ENCODE measurements at regions not wholly inside any gene's neighbourhood (a gene's known extent, or its start where the extent isn't known, plus 50 kb on each side); places are given as distances from the start of the nearest gene placed in this dataset.
"Not testable (repeated sequence)": the region's sequence is repeated elsewhere in the genome, so short reads cannot be mapped to it uniquely, and the experiment has no call there.

- no peak for DNase-seq
Observed at GRCh38 chr3:84680700-84681099, 278.1 kb upstream of the CADM2 start.

DNA sequence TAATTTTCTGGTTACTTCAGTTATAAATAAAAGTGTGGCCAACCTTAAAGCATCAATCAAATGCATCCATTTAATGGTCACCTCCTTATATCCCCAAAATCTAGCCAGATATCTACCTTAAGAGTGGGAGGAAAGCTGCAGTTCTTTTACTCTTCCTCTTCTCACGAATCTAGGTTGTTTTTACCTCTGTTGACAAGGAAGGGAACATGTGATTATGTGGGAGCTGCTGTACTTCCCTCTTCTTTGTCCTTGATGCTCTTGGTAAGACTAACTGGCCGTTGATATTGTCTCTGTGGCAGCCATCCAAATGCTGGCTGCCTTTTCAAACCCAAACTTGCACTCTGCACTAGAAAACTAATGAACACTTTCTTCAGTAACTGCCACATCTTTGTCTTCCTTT is 275.3 kb upstream of the CADM2 start:
- no peak for DNase-seq

GRCh38 chr3:84685467-84685866 is 273.3 kb upstream of the CADM2 start:
- DNase-seq: no peak

DNA sequence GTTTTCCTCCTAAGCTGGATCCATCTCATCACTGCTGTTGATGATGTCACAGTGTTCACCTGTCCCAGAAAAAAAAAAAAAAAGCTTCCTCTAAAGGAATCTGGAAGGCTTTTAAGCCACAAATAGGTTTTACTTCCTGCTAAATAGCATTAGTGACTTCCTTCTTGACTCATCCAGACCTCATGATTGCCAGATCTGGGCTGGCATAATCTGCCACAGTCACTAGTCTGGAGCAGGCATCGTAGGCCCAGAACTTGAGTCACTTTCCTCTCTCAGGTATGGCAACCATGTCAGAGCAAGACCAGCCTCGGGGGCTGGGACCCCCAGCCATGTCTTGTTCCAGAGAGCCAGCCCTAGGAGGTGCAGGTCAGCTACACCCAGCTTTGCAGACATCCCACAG is 266.5 kb upstream of the CADM2 start:
- DNase-seq: no peak

- not testable (repeated sequence) for DNase-seq
Observed at GRCh38 chr3:84710288-84710687, 248.5 kb upstream of the CADM2 start.

DNA sequence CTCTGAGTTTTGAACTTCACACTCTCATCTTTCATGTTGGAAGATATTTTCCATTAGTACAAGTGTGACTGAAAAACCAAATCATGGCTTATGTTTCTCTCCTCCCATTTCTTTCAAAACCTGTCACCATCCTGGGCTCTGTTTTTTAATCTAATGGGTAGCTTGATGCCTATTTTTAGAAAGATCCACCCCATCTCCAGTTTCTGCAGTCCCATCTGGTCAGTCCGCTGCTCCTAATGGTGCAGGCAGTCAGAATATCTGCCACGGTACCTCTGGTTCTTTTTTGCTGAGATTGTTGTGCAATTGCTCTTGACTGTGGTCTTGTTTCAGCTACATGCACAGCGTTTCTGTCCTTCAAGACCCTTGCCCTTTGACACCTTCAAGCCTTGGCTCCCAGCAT is 240.9 kb upstream of the CADM2 start:
- no peak for DNase-seq

GRCh38 chr3:84724877-84725276 is 233.9 kb upstream of the CADM2 start:
- DNase-seq: no peak

DNA sequence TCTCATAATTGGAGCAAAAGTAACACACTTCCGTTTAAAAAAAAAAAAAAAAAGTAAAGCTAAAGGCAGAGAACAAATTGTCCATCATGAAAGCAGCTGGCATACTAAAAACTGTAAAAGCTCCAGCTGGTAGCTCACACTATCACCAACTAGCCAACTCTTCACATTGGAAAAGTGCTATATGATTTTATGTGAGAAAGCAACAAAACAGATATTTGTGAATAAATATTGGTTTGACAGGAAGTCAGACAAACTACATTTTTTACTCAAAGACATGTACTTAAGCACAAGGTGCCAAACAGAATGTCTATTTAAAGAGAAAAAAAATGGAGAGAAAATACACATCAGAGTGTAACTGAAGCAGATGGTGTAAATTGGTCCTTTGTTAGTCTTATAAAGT is 231.2 kb upstream of the CADM2 start:
- DNase-seq: no peak

- DNase-seq: not testable (repeated sequence)
Observed at GRCh38 chr3:84734731-84735130, 224.1 kb upstream of the CADM2 start.

GRCh38 chr3:84738086-84738485 is 220.7 kb upstream of the CADM2 start:
- DNase-seq: no peak

- no peak for DNase-seq
Observed at GRCh38 chr3:84742915-84743425, 215.8 kb upstream of the CADM2 start.

- DNase-seq: no peak
Observed at GRCh38 chr3:84744130-84744529, 214.7 kb upstream of the CADM2 start.

- no peak for DNase-seq
Observed at GRCh38 chr3:84755860-84756259, 202.9 kb upstream of the CADM2 start.

DNA sequence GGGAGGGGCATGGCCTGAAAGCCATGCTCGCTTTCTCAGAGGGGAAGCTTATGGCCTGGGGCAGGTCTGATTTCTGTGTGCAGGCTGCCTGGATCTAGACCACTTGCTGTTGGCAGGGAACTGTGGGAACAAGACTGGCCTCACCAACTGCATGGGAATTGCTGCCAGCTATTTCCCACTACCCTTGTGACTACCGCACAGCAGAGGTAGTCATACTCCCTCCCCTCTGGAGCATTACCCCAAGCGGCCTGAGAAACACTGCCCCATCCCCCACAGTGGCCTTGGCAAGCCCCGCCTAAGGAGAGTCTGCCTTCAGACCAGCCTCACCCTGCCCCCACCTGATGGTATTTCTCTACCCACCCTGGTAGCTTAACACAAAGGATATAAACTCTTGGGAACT is 199.4 kb upstream of the CADM2 start:
- DNase-seq: no peak

GRCh38 chr3:84772841-84773240 is 185.9 kb upstream of the CADM2 start:
- DNase-seq: no peak

- no peak for DNase-seq
Observed at GRCh38 chr3:84783281-84783680, 175.5 kb upstream of the CADM2 start.

- no peak for DNase-seq
Observed at GRCh38 chr3:84789961-84790360, 168.8 kb upstream of the CADM2 start.

- no peak for DNase-seq
Observed at GRCh38 chr3:84806958-84807357, 151.8 kb upstream of the CADM2 start.

DNA sequence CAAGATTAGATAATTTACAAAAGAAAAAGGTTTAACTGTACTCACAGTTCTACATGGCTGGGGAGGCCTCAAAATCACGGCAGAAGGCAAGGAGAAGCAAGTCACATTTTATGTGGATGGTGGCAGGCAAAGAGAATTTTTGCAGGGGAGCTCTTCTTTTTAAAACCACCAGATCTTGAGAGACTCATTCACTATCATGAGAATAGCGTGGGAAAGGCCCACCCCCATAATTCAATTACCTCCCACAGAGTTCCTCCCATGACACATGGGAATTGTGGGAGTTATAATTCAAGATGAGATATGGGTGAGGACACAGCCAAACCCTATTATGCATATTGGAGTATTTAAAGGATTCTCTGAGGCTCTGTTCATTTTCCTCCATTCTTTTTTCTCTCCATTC is 138.7 kb upstream of the CADM2 start:
- no peak for DNase-seq

DNA sequence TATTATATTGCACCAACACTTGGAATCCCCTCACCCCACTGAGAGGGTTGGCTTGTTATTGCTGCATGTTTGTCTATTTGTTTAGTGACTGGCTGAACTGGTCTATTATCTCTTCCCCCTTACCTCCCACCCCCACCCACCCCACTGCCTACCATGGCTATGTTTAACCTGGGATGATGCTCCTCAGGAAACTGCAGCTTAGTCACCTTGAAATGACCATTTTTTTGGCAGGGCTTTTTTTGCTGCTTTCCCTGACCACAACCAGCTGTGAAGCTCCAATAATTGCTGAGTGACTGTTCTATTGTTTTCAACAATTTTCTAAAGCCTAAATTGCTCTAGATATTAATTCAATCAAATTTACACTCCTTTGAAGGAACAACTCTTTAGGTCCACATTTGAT is 137.9 kb upstream of the CADM2 start:
- DNase-seq: no peak

DNA sequence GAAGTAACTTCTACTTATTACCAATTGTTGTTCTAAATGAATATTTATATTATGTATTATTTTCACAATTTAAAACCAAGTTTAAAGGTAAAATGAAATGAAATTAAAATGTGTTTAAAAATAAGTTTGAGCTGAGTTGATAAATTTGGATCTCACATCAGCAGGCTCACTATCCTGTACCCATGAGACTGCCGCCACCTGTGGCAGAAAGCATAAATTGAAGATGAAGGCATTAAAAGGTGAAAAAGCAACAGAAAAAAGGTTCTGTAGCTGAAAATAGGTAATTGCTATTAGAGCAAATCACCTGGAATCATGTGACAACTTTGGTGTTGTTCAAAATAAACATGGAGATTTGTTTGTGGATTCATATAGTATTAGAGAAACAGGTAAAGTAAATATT is 133.0 kb upstream of the CADM2 start:
- no peak for DNase-seq

- DNase-seq: no peak
Observed at GRCh38 chr3:84830476-84830875, 128.3 kb upstream of the CADM2 start.

- no peak for DNase-seq
Observed at GRCh38 chr3:84835366-84835765, 123.4 kb upstream of the CADM2 start.

DNA sequence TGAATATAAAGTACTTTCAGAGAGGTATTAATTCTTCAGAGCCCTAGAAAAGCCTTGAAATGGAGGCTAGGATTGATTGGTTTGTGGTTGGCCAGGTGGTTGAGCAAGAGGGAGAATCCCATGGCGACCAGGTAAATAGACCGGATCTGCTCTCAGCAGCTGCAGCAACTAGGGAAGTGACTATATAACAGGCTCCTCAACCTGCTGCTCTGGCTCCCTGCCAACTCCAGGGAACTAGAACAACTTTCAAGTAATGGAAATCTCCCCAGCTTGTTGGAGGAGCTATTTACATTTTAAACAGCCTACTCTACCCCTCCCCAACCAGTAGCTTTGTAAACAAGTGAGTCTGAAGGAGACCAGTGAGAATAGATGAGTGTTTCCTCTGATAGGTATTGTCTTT is 121.8 kb upstream of the CADM2 start:
- peak; percentile 84 for DNase-seq

DNA sequence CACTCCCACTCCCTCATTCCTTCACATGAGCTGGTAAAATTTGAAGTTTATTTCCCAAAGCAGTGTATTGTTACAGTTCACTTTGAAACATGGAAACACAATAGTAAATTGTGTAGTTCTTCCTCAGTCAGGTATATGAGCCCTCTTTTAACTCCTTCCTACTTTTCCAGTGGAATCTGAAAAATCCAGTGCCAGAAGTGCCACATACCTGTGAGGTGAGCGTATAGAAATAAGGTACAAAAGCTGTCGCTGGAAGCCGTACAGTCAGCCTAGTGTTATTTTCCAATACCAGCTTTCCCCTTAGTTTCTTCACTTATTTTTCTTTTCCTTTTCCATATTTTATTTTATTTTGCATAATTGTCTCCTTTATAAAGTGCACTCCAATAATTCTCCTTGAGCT is 81.7 kb upstream of the CADM2 start:
- no peak for DNase-seq

- DNase-seq: no peak
Observed at GRCh38 chr3:84881288-84881687, 77.5 kb upstream of the CADM2 start.

All from NCI-H187 treated with DMSO at 0.1 percent for 48 hours (cell line).